Inflammatory macrophage (primary cell): ENCODE measurements at regions not wholly inside any gene's neighbourhood (a gene's known extent, or its start where the extent isn't known, plus 50 kb on each side); places are given as distances from the start of the nearest gene placed in this dataset.
"Not testable (repeated sequence)": the region's sequence is repeated elsewhere in the genome, so short reads cannot be mapped to it uniquely, and the experiment has no call there.

Experiments used
- DNase-seq, 2 donors: peaks; one replicate each; pipeline ENCODE4 v3.0.0-alpha.2; 2020 to 2022

- DNase-seq = peak in 1 of 2 donors; percentile 0
Measured at GRCh38 chr4:189722324-189723003, 218.2 kb upstream of the FRG1 start.

- not testable (repeated sequence) for DNase-seq
Measured at GRCh38 chr4:189727982-189728638, 212.6 kb upstream of the FRG1 start.

- not testable (repeated sequence) for DNase-seq
Measured at GRCh38 chr4:189731989-189732388, 208.7 kb upstream of the FRG1 start.

- DNase-seq = not testable (repeated sequence)
Measured at GRCh38 chr4:189733507-189733906, 207.2 kb upstream of the FRG1 start.

GRCh38 chr4:189734648-189735267, 205.9 kb upstream of the FRG1 start:
- DNase-seq = not testable (repeated sequence)

DNA sequence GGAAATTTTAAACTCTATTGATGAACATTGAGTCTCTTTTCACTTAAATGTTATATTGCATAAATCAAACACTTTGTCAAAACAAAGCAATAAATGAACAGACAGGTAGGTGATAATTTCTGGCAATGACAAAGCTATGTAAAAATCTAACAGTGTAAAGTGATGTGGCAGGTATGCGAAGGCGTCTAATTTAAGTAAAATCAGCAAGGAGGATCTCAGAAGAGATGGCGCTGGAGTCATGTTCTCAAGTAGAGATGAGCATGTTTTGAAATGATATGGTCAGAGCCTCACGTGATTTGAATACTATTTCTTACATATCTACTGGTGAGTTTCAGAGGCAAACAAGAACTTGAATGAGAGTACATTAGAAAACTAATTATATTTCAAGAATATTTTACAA, 204.0 kb upstream of the FRG1 start:
- DNase-seq = not testable (repeated sequence)

- DNase-seq = not testable (repeated sequence)
Measured at GRCh38 chr4:189740118-189740517, 200.6 kb upstream of the FRG1 start.

GRCh38 chr4:189740873-189741272, 199.8 kb upstream of the FRG1 start:
- DNase-seq = no peak

- DNase-seq = not testable (repeated sequence)
Measured at GRCh38 chr4:189753092-189753491, 187.6 kb upstream of the FRG1 start.

DNA sequence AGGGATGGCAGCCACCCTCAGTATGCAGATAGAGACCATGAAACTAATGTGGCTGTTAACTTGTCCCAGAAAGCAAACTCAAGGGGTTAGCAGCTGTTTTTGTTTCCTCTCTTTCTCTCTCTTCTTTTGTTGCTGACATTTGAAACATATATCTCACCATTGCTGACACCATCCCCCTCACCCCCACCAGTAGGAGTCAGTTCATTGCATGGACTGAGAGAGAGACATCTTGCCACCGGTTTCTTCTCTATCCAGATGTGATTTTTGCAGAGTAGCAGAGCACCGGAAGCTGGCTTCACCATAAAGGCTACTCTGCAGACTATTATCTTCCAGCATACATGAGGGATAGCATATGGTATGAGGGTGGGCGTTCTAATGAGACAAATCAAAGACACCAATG, 177.1 kb upstream of the FRG1 start:
- DNase-seq = no peak

DNA sequence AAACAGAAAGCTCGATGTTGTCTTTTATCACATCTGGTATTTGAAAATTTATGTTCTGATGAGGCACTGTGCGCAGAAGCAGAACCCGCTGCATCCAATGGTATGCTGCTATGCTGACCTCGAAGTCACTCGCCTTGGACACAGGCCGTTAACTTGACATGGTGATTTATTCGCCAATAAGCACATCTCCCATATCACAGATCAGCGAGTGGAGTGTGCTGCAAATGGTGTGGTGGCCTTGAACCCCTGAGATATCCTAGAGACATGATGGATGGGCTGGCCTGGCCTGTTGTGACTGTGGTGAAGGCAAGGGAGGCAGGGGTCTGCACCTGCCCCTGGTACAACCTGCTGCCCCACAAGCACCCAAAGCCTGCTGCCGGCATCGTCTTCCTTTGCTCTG, 175.4 kb upstream of the FRG1 start:
- DNase-seq = no peak

DNA sequence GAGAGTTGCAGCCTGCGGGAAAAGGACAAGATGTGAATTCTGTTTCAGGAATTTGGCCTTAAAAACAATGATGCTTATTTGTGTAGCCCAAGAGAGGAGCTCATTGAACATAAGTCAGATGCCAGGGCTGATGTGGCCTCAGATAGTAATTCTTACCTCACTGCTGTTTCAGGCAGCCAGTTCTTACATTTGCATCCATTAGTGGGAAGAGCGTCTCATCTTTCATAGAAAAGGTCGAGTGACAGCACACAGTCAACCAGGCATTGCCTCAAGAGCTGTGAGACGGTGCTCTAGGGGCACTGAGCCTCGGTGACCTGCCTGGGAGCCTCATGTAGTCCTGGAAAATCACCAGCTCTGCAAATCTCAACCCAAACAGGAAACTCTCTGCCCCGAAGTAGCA, 174.9 kb upstream of the FRG1 start:
- no peak for DNase-seq

GRCh38 chr4:189767941-189768340, 172.7 kb upstream of the FRG1 start:
- DNase-seq = no peak

- DNase-seq = no peak
Measured at GRCh38 chr4:189769131-189769530, 171.5 kb upstream of the FRG1 start.

DNA sequence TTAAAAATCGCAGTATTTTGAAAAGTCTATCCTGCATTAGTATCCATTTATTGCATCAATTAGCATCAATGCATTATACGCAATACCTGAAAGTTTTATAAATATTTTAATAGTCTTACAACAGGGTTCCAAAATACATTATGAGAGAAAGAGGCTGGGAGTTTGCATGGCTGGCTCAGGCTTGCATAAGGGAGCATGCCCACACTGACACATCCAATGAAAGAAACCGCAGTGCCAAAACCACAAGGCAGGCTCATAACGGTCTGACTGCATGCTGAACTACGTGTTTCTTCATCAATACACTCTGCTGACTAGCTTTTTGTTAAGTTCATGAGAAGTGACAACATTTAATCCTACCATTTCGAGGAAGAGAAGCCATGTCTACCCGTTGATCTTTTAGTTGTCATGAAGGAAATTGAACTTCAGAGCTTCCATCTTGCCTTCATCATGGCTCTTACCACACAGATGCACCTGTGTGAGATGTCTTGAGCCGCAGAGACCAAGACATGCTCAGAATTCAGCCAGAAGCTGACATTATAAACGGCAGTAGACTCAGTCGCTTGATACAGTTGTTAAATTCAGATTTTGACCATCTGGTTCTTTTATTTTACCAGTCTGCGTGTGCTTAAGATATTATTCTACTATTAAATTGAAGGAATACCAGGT, 168.8 kb upstream of the FRG1 start:
- DNase-seq = peak in 1 of 2 donors; percentile 11

DNA sequence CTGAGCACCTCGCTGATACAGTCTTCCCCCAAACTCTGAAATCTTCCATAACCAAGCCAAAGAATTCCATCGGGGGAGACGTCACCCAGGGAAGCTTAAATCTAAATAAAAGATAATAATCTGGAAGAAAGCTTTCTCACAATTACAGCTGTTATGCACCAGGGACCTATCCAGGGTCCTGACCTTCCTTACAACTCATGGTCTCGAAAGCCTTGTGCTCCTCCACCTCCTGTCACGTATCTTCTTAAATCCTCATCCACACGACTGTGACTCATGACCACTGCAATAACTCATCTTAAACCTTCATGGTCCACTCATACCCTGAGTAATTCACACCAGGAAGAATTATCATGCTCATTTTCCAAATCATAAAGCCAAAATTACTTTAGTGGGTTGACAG, 166.8 kb upstream of the FRG1 start:
- no peak for DNase-seq

DNA sequence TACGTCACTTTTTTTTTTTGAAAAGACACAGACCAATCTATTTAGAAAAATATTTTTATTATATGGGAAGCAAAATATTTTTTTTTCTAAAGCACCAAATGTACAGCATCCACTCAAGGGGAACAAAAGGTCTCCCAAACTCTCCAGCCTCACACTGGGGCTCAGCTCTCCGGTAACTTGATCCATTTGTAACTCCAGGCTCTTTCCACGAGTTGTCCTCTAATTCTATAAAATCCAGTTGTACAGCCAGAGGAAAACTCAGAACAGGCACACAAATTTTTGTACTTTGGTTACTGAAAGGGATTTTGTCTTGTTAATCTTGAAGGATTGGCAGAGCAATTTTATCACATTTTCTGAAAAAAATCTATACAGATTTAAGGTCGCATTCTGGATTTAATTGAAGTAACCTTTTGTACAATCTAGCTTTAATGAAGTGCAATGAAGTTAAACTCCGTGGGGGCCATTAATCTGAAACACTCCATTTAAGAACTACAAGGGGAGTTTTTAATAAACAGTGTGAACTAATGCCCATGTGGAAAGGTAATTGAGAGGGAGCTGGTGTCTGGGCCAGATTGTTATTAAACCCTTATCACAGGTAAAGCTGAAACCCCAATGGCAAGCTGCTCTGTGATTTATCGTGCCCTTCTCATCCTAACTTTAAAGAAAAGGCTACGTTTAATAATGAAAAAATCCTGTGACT, 161.2 kb upstream of the FRG1 start:
- no peak for DNase-seq

GRCh38 chr4:189780391-189780790, 160.3 kb upstream of the FRG1 start:
- no peak for DNase-seq

DNA sequence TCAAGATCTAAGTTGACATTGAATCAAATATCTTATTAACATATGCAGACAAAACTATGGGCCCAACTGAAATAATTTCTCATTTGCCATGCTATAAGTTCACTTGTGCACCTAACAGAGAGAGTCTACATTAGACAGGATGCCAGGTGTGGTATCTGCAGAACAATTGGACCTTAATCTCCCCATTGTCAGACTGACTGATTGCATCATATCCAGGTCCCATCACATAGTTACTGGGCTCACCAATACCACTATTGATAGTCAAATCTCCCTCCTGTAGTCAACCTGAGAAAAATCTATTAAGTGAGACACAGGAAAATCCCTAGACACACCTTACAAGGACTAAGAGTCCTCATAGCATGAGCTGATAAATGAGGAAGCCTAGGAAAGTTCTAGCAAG, 156.0 kb upstream of the FRG1 start:
- no peak for DNase-seq

- no peak for DNase-seq
Measured at GRCh38 chr4:189785257-189785656, 155.4 kb upstream of the FRG1 start.

DNA sequence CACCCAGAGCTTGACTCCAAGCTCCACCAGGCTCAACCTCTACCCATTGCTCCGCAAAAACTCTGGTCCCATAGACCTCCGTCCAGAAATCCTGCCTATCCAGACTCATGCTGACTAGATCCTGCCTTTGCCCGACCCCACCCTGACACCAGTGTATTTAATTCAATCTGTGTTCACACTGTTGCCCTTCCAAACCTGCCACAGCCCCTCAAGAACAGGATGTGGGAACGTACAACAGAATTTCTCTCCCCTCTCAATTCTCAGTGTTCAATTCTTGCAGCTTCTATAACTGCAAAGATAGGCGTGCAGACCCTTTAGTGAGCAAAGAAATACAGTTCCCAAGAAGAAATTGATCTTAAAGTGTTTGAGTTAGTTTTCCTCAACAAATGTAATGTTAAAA, 154.2 kb upstream of the FRG1 start:
- no peak for DNase-seq

DNA sequence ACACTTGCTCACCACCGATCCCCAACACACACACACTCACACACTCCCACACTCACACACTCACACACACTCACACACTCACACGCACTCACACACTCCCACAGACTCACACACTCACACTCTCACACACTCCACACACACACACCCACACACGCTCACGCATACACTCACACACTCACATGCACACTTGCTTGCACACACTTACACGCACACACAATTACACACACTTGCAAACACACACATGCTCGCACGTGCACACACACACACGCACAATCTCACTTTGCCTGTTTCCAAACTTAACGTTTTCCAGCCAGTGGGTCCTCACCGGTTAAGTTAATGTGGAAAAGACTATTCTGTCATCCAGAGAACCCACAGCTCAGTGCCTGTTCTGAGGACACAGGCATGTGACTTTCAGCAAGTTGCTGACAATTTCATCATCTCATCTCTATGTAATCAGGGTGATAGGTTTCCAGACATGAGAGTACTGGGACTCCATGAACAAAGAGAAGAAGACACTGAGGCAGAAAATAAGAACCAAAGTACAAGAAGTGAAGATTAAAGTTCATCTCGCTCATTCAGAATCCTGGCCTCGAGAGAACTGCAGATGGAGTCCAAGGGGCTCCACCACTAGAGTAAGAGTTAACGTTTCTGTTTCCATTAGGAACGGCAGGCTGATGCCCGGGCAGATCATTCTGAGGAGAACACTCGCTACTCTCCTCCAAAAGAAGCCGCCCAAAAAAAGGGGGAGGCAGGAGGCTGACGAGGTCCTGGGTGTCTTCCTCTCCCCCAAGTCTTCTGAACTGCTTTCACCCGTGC, 153.2 kb upstream of the FRG1 start:
- peak; percentile 29 to 39 for DNase-seq
